Esophagus squamous epithelium (tissue), 4 donors: ENCODE measurements at regions not wholly inside any gene's neighbourhood (a gene's known extent, or its start where the extent isn't known, plus 50 kb on each side); places are given as distances from the start of the nearest gene placed in this dataset.

Experiments used
- POLR2A ChIP-seq, 4 donors: fragments of 450-650 bp; IDR thresholded peaks; one replicate each; pipeline ENCODE4 v1.6.1; 2017; ENCODE audit warnings: antibody characterized with exemption in 4 of 4, mild to moderate bottlenecking in 4 of 4, moderate library complexity in 3 of 4
- TF ChIP-seq, protein P1 (sequence below), 6 experiments: fragments of 450-650 bp in 4 of 6; fragments of 200-600 bp in 2 of 6; sonication (generic) in 2 of 6; IDR thresholded peaks; one replicate each; pipeline ENCODE4 v1.5.1; 2016 to 2019; ENCODE audit warnings: antibody characterized with exemption in 6 of 6, mild to moderate bottlenecking in 4 of 6, moderate library complexity in 4 of 6

DNA sequence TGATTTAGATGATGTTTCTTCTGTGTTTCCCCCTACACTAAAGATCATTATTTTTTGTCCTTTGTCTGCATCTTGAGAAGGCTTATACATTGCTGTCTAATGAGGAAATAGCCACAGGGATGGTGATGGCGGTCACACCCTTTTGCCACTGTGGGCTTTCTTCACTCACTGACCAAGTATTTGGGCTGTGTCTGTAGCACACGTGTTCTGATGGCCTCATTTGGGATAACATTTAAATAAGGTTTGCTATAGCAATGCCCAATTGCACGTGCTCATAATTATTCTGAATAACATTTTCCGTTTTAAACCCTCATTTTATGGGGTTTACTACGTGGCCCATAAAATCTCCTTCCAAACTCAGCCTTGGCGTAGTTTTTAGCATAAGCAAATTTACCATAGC, 230.3 kb upstream of the PRICKLE1 start:
- TF ChIP-seq, protein P1, sequence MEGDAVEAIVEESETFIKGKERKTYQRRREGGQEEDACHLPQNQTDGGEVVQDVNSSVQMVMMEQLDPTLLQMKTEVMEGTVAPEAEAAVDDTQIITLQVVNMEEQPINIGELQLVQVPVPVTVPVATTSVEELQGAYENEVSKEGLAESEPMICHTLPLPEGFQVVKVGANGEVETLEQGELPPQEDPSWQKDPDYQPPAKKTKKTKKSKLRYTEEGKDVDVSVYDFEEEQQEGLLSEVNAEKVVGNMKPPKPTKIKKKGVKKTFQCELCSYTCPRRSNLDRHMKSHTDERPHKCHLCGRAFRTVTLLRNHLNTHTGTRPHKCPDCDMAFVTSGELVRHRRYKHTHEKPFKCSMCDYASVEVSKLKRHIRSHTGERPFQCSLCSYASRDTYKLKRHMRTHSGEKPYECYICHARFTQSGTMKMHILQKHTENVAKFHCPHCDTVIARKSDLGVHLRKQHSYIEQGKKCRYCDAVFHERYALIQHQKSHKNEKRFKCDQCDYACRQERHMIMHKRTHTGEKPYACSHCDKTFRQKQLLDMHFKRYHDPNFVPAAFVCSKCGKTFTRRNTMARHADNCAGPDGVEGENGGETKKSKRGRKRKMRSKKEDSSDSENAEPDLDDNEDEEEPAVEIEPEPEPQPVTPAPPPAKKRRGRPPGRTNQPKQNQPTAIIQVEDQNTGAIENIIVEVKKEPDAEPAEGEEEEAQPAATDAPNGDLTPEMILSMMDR (IDR thresholded peaks at IDR 0.05): no peak
- no peak for TF ChIP-seq POLR2A (IDR thresholded peaks at IDR 0.05)
